GM12878 (cell line): ENCODE measurements at regions not wholly inside any gene's neighbourhood (a gene's known extent, or its start where the extent isn't known, plus 50 kb on each side); places are given as distances from the start of the nearest gene placed in this dataset.

Experiments used
- BCLAF1 ChIP-seq: fragments of 450-650 bp; IDR thresholded peaks from 2 replicates; pipeline ENCODE4 v1.6.1; 2017; ENCODE audit warnings: antibody characterized with exemption, mild to moderate bottlenecking, moderate library complexity
- E4F1 ChIP-seq: fragments of 450-650 bp; IDR thresholded peaks from 2 replicates; pipeline ENCODE4 v1.6.1; 2018; ENCODE audit warnings: borderline replicate concordance, mild to moderate bottlenecking; ENCODE audit not compliant: partially characterized antibody
- EGR1 ChIP-seq, 2 experiments: IDR thresholded peaks; 1 replicate in 1 of 2; 2 replicates in 1 of 2; pipeline ENCODE4 v1.6.1; 2011 to 2012; ENCODE audit warnings: low read depth in 2 of 2, low read length in 2 of 2, borderline replicate concordance in 1 of 2, mild to moderate bottlenecking in 1 of 2, moderate library complexity in 1 of 2
- JUNB ChIP-seq: IDR thresholded peaks from 2 replicates; pipeline ENCODE4 v1.6.1; 2016; ENCODE audit warnings: antibody characterized with exemption, mild to moderate bottlenecking
- PAX5 ChIP-seq: IDR thresholded peaks from 2 replicates; pipeline ENCODE4 v1.6.1; 2011; ENCODE audit warnings: low read depth, low read length, borderline replicate concordance
- SMAD5 ChIP-seq: IDR thresholded peaks from 2 replicates; pipeline ENCODE4 v1.6.1; 2016; ENCODE audit warnings: antibody characterized with exemption, low read depth
- STAT3 ChIP-seq: IDR thresholded peaks from 2 replicates; pipeline ENCODE4 v1.6.1; 2011; ENCODE audit warnings: low read depth, low read length, improper control_type of control experiment
- TCF12 ChIP-seq: IDR thresholded peaks from 2 replicates; pipeline ENCODE4 v1.6.1; 2011; ENCODE audit warnings: low read depth, mild to moderate bottlenecking, low read length
- TCF7 ChIP-seq: IDR thresholded peaks from 2 replicates; pipeline ENCODE4 v1.6.1; 2014; ENCODE audit warnings: antibody characterized with exemption, borderline replicate concordance
- ZNF592 ChIP-seq: fragments of 450-650 bp; IDR thresholded peaks from 2 replicates; pipeline ENCODE4 v1.6.1; 2017; ENCODE audit warnings: mild to moderate bottlenecking, moderate library complexity

GRCh38 chr9:99537996-99538395, 283.7 kb upstream of the NR4A3 start (continued):
- no peak for TF ChIP-seq BCLAF1
- TF ChIP-seq STAT3, result no peak
- no peak for TF ChIP-seq E4F1
- no peak for TF ChIP-seq EGR1 (IDR thresholded peaks at IDR 0.05; ENCODE audit: borderline replicate concordance in 1 of 2, low read depth in 2 of 2, low read length in 2 of 2)
- no peak for TF ChIP-seq TCF7
- TF ChIP-seq PAX5, result no peak
- no peak for TF ChIP-seq JUNB
- TF ChIP-seq ZNF592, result no peak
- no peak for TF ChIP-seq TCF12
- TF ChIP-seq SMAD5, result no peak
